ENCODE measurements at regions not wholly inside any gene's neighbourhood (a gene's known extent, or its start where the extent isn't known, plus 50 kb on each side); places are given as distances from the start of the nearest gene placed in this dataset.

DNA sequence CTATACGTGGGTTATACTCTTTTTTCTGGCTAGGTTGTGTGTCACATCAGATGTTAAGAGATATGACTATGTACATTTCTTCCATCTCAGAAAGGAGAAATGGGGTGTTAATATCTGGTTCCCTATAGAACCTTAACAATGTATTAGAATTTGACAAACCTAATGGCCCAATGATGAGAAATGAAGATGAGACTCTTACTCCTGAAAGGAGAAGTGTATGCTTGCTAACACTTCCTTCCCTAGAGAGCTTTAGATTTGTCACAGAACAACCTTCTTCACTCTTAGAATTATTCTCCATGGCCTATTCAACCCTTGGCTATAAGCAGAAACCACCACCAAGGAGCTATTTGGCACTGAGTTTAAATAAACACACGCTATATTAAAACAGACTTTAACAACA is 839.6 kb downstream of the GALC start:
- DNase-seq = no peak

DNA sequence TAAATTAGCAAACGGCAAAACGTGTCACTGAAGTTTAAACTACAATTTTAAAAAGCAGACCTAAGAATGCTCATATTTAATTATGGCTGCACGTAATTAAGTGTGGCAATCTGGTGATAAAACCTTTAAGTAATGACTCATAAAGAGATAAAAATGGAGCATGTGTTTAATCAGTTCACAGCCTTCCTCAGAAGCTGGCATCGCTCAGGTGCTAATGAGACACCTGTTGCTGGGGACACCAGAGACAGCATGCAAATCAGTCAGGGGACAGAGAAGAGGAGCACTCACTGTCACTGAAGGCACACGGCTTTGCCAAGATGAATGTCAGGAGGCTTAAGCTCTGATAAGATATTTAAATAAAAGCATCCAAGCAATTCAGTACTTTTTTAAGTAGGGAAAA is 840.3 kb downstream of the GALC start:
- peak; percentile 59 for DNase-seq

DNA sequence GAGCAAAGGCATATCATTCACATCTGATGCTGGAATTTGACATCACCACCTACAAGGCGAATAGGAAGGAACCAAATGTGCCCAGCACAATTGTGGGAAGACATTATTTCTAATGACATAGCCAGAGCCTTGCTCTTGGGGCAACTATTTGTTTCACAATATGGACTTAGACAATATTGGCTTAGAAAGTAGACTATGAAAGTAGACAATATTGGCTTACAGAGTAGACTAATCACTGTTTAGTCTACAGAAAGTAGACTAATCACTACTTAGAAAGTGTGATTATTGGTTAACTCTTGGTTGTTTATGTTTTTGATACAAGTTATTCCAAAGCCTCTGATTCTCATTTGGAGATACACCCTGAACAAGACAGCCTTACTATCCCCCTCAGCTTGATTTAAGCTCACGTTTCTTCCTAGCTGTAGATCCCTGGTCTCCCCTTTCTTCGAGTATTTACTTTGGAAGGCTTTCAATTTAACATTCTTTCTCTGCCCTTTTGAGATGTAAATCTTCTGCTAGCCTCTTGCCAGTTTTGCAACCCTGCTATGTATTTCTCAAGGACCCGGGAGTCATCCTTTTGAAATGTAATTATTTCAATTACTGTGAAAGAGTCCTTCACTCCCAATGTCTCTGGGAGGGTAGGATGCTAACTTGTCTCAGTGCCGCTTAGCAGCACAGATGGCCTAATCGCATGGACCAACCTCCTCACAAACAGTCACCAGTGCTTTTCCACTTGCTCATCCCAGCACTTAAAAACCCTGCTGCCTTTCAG is 843.2 kb downstream of the GALC start:
- peak; percentile 68 for DNase-seq

DNA sequence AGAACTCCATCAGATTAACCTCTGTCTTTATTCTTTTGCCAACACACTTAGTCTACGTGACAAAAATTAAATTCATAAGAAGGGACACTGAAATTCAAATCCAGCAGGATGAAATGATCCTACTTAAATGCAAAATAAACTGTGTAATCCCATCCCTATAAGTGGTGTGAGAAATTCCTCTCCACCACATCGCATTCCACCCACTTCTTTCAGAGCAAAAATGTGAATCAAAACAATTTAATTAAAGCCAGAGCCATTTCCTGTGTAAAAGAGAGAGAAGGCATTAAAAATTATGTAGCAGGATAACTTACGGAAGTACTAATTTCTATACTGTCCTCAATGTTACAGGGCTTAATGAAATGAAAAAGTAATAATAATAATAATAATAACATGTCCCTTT is 844.3 kb downstream of the GALC start:
- DNase-seq = no peak

DNA sequence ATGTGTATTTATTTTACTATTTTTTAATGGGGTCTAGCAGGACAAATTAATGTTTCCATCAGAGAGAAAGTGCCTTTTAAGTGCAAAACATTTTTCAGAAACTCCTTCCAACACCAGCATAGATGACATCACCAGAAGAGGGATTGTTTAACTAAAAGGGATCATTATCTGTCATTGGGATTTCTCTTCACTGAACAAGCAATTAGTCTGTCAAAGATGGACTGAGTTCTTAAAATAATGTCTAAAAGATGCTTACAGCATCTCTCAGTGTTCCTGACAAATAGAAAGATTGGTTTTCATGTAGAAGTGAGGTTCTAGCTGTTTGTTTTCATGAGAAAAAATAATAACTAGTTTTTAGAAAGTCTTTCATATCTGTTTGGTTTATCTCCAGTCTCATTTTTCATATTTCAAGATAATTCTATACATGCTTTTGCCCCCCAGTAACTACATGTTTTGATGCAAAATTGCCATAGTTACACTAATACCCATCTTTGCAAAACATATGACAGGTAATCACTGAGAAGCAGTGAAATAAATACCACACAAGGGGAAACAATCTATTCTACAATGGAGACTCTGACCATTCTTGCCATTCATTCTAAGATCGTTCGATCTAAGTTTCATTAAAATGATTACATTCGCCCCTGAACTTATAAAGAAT is 850.3 kb downstream of the GALC start:
- no peak for DNase-seq

DNA sequence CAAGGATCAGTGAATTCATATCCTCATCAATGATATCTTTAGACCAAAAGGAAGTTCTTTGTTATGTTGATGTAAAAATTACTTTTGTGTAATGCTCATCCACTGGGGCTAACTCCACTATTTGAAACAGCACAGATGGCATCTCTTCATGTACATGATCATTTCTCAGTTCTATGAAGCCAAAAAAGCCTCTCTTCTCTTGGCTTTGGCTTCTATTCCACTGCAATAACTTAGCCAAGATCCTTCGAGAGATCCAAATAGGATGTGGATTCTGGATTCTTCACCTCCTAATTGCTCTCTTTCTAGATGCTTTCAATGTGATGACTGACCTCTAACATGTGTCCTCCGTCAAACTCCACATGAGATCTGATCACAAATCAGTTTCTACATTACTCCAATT is 851.2 kb downstream of the GALC start:
- no peak for DNase-seq

DNA sequence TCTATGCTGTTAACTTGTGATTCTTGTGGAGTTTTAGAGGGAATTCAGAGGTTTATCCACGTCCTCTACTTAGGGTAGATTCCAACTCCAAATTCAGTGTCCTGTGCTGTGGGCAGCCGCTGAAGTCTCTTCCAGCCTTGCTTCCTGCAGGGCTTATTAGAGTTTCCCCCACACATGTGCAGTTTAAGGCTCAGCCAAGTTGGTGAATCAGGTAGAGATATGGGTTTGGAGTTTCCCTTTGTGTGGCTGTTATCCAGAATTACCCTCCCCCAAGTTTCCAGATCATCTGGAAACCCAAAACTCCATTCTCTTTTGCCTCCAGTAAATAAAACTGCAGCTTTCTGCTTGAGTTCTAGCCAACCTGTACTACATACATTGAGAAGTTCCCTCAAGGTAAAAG is 853.7 kb downstream of the GALC start:
- no peak for DNase-seq

DNA sequence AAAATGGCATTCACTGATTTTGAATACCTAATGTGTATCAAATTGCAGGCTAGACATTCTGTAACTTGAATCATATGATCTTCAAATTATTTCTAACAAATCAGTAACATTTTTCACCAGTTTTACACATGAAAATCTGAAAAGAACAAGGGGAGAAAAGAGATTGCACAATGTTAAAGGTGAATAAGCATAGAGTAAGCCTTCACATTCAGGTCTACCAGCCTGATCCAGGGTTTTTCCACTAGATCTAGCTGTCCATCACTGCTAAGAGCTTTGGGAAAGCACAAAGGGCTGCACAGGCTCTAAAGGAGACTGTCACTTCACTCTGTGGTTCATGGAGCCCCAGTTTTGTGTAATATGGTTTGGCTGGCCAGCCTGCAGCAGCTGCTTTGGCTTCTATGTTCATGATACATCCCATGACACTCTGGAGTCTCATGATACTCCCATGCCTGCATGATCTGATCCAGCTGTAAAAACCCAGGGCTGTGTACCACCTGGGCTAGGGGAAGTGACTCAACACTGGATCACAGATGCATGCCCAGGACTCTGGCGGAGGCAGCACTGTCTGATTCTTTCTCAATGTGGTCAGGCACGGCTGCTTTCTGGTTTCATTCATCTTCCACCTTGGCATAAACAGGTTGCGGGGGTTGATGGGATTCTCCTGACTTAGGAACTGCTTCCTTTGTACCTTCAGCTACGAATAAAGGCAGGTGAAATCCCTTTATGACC is 859.7 kb downstream of the GALC start:
- DNase-seq = no peak

DNA sequence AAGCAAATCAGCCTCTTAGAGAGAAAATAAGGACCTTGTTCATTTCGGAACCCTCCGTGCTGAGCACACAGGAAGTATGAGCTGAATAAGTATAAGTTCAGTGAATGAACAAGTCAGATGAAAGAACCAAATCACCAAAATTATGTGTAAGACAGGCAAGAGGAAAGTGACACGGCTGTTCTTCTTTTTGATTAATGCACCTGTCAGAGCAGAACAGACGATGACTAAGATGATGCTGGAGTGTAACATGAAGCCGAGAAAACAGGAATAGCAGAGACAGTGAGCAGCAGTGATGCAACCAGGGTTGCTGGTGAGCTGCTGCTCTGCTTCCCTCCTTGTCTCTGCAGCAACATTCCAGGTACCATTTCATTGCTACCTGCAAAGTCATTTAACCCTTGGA is 861.1 kb downstream of the GALC start:
- peak; percentile 19 for DNase-seq

DNA sequence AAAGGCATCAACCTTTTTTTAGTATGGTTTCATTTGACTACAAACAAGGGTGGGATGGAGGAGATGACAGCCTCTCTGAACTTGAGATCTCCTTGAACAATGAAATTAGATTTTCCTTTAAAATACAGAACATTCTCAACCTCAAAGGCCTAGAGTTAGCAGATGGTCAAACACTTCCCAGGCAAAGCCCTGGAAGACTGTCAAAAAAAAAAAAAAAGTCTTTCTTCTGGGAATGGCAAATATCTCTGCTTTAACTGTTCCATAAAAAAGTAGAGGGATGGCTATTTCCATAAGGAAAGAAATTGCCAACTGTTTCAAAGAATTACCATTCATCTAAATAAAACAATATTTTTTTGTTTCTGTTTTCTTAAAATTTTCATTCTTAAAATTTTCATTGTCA is 870.8 kb downstream of the GALC start:
- no peak for DNase-seq

DNA sequence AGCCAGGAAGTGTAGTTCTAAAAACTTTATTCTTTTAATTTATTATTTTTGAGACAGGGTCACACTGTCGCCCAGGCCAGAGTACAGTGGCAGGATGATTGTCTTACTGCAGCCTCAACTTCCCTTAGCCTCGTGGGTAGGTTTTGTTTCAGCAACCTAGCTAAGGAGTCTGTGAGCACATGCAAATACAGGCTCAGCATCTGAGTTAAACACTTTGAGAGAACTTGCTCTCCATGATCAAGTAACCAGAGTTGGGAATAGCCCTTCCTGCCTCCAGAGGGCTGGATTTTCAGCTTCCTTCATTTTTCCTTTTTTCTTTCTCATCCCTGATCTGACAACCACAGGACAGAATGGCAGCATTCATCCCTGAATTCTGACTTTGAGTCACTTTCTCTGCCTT is 871.3 kb downstream of the GALC start:
- no peak for DNase-seq

DNA sequence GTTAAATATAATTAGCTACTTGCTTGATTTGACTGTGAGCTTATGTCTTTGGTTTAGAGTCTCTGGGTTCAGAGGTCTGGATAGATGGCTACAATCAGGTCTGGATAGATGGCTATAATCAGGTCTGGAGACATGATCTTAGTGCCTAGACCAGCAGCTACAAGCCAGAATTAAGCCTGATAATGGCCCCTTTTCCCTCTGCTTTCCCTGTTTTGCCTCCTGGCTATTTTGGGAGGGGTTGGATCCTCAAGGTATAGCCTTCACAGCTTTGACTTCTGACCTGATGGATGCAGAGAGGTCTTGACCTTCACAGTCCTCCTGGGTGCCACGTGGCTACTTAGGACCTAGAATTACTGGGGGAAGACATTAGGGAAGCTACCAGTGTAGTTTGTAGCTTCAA is 877.7 kb downstream of the GALC start:
- DNase-seq = no peak

DNA sequence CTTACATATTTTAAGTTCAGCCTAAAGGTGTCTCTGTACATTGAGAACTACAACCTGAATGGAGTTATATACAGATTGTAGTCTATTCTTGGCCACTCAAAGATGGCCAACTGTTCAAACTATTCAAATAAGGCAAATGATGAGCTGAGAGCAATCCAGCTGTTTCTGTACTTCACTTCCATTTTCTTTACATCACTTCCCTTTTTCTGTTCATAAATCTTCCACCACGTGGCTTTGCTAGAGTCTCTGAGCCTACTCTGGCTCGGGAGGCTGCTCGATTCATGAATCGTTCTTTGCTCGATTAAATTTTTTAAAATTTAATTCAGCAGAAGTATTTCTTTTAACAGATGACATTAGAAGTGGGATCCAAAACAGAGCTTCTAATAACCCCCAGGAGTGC is 879.7 kb downstream of the GALC start:
- no peak for DNase-seq

DNA sequence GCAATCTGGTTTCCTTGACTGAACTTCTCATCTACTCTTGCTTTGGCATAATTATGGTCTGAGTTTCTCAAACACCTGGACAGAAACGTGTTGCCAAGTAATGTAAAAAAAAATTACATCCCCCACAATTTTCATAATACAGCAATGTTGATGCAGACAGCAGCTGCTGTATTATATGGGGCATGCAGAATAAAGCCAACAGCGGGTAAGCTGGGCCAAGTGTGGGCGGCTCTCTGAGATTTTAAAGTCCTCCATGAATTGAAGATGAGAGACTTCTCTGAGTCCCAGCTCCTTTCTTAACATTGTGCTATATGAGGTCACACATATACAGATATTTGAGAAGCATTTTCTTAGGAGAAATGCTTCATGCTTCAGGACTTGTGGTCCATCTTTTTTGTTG is 881.2 kb downstream of the GALC start:
- no peak for DNase-seq

DNA sequence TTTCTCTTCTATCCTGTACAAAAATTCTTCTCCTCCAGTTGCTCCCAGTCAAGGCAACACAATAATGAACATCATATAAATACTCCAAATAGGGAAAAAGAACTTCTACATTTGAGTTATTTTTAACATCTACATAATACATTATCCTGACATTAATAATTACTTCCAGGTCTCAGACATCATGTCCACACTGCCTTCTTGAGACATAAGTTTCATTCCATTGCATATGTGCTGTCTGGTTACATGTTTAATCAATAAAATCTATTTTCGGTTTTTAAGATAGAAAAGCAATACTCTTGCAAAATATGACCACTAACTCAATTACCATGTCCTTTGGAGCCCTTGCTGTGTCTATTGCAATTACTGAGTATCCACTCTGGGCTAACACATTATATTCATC is 881.9 kb downstream of the GALC start:
- DNase-seq = no peak

DNA sequence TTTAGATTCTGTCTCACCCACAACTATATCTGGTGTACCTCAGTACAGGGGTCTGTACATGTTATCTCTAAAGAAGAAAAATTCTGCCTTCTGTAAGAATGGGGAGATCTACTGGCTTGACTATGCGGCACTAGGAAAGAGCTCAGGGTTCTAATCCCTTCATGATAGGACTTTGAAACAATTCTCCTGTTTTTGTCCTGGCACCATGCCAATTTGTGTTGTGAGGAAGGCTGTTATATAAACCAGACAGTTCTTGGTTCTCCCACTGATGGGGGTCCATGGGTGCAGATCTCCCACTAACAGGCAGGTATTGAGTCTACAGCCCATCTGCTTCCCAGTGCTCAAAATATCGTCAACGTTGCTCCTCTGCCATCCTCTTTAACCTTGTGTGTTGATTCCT is 883.7 kb downstream of the GALC start:
- DNase-seq = no peak

DNA sequence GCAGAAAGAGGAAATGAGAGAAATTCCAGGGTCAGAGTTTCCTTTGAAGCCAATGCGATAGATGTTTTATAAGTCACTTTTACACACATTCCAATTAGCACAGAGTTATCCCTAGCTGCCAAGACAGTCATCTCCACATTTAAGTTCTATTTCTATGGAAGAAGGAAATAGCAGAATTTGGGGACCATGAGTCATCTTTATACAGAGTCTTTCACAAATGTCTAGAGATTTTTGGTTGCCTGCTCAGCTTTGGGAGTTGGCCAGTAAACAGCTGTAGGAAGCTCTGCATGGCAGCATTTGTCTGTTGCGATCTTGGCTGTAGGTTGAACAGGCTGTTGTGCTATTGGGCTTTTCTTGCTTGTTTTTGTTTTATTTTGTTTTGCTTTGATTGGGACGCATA is 884.3 kb downstream of the GALC start:
- no peak for DNase-seq

DNA sequence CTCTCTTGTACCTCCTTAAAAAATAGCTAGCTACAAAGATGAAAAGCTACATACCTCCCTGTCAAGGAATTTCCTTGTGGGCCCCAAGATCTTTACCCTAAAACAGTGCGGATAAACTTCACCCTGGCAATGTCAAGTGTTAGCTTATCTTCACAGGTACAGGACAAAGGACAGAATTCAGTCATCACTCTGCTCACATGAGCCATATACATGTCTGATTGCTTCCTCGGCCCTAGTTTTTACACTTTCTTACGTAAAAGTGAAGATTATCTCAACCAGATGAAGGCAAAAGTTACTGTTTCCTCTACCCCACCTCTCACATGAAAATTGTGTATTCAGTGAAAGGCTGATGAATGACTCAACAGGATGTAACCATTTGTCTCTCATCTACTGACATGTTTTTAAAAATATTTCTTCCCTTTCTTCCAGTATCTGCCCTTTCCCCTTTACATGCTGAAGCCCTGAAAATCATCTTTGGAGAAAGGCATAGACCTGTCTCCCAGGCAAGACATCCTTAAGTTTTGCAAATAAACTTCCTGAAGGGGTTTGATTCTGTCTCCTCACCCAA is 890.1 kb downstream of the GALC start:
- DNase-seq = no peak

DNA sequence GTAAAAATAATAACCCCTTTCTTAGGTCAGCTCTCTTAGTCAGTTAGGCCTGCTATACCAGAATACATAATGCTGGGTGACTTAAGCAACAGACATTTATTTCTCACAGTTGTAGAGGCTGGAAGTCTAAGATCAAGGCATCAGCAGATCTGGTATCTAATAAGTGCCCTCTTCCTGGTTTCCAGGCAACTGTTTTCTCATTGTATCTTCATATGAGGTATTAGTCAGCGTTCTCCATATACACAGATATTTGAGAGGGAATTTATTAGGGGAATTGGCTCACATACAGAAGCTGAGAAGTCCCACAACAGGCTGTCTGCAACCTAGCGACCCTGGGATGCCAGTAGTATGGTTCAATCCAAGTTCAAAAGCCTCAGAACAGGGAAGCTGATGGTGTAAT is 896.0 kb downstream of the GALC start:
- DNase-seq = no peak

DNA sequence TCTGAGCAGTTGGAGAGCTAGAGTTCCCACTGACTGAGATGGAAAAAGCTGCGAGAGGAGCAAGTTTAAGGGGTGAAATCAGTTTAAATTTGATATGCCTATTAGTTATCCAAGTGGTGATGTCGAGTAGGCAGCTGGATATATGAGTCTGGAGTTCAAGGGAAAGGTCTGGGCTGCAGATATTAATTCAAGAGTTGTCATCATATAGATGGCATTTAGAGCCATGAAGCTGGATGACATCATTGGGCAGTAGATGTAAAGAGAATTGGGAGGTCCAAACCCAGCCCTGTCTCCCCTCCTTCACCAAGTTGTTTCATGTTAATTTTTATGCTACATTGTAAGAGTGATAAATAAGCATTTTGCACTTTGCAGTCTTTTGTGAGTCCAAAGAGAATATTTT is 898.1 kb downstream of the GALC start:
- DNase-seq = no peak

DNA sequence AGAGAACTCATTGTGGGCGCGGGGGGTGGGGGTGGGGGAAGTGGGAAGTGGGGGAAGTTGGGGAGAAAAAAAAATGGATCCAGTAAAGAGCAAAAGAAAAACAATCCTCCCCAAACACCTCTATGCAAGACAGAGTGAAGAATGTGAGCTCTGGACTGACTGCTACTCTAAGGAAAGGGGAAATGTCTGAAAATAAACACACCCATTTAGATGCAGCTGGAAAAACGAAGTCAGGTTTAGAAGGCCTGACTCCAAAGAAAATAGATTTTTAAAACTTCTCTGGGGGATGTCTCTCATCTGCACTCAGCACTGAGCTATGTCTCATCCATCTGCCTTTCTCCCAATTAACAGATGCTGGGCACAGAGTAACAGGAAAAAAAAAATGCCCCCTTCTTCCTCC is 904.4 kb downstream of the GALC start:
- no peak for DNase-seq

DNA sequence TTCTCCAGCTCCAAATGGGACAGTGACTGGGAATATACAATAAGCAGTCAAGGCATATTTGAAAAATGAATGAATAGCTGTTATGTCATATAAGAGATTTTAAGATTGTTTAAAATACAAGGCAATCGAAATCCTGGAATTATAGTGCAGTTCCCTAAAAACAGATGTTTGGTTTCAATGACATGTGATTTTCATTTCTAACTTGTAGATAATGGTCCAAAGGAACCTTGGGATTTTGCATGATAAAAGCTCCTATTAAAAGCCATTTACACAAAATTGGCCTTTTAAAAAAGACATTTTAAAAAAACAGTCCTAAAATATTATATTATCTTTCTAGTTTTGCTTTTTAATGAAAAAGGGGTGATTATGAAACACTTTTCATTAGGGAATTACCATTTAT is 905.1 kb downstream of the GALC start:
- DNase-seq = no peak

DNA sequence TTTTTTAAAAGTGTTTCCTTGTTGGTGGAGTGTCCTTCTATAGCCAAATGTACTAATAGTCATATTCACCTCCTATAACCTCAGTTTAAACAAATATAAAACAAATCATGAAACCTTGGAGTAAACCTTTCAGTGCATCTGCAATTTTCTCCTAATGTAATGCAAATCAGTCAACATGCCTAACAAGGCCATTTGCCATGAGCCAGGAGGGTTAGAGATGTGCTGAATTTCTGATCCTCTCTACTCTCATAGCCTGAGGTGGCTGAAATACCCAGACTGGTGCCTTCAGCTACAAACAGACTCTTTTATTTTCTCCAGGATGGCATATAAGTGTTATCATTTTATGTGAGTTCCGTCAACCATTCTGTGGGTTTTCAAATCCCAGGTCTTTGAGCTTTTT is 908.1 kb downstream of the GALC start:
- no peak for DNase-seq

DNA sequence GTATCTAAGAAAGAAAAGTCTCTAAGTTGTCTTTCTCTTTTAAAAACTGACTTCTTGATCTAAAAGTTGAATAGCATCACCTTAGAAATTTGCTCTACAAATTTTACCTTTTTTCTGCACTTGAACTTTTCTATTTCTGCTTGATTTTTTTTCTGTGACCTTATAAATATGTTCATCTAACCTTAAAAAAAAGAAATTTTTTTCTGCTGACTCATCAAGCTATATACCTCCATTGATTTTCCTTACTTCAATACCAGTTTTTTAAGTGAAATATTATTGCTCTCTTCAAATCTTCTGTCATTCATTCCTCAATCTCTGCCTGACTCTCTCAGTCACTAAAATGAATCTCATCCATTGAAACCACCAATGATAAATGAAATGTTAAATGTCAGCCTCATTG is 910.1 kb downstream of the GALC start:
- DNase-seq = no peak
